Activated CD4-positive, alpha-beta T cell treated with anti-CD3 and anti-CD28 coated beads for 48 hours (primary cell): ENCODE measurements at regions not wholly inside any gene's neighbourhood (a gene's known extent, or its start where the extent isn't known, plus 50 kb on each side); places are given as distances from the start of the nearest gene placed in this dataset.

Experiments used
- DNase-seq: peaks from one replicate; pipeline ENCODE4 v3.0.0-alpha.2; 2020

GRCh38 chr2:5921081-5921642 is 229.0 kb downstream of the SOX11 start:
- DNase-seq = no peak

GRCh38 chr2:5923957-5924945 is 232.1 kb downstream of the SOX11 start:
- DNase-seq = no peak

GRCh38 chr2:5925604-5926003 is 233.4 kb downstream of the SOX11 start:
- no peak for DNase-seq

GRCh38 chr2:5926871-5927512 is 234.8 kb downstream of the SOX11 start:
- no peak for DNase-seq

- no peak for DNase-seq
Measured at GRCh38 chr2:5932556-5933469, 240.6 kb downstream of the SOX11 start.

- no peak for DNase-seq
Measured at GRCh38 chr2:5933669-5934068, 241.5 kb downstream of the SOX11 start.

GRCh38 chr2:5937321-5937720 is 245.1 kb downstream of the SOX11 start:
- no peak for DNase-seq

GRCh38 chr2:5937851-5938565 is 245.8 kb downstream of the SOX11 start:
- no peak for DNase-seq

- no peak for DNase-seq
Measured at GRCh38 chr2:5938566-5938896, 246.3 kb downstream of the SOX11 start.

GRCh38 chr2:5939553-5939952 is 247.4 kb downstream of the SOX11 start:
- DNase-seq = no peak

- no peak for DNase-seq
Measured at GRCh38 chr2:5940596-5941535, 248.7 kb downstream of the SOX11 start.

- DNase-seq = no peak
Measured at GRCh38 chr2:5942204-5942603, 250.0 kb downstream of the SOX11 start.

GRCh38 chr2:5945742-5946141 is 253.6 kb downstream of the SOX11 start:
- DNase-seq = no peak

GRCh38 chr2:5946225-5947115 is 254.3 kb downstream of the SOX11 start:
- no peak for DNase-seq

- no peak for DNase-seq
Measured at GRCh38 chr2:5950736-5951135, 258.6 kb downstream of the SOX11 start.

GRCh38 chr2:5951471-5951870 is 259.3 kb downstream of the SOX11 start:
- no peak for DNase-seq

- DNase-seq = no peak
Measured at GRCh38 chr2:5953525-5953924, 261.3 kb downstream of the SOX11 start.

- no peak for DNase-seq
Measured at GRCh38 chr2:5954509-5954908, 262.3 kb downstream of the SOX11 start.

- no peak for DNase-seq
Measured at GRCh38 chr2:5955921-5956320, 263.7 kb downstream of the SOX11 start.
